A204.1 (cell line): ENCODE measurements at regions not wholly inside any gene's neighbourhood (a gene's known extent, or its start where the extent isn't known, plus 50 kb on each side); places are given as distances from the start of the nearest gene placed in this dataset.

ENCODE experiments used
- FAIRE-seq: peaks from 2 replicates; lab custom pipeline; 2012; peaks lifted over from hg19 to GRCh38; lab: Jason Lieb, UNC

DNA sequence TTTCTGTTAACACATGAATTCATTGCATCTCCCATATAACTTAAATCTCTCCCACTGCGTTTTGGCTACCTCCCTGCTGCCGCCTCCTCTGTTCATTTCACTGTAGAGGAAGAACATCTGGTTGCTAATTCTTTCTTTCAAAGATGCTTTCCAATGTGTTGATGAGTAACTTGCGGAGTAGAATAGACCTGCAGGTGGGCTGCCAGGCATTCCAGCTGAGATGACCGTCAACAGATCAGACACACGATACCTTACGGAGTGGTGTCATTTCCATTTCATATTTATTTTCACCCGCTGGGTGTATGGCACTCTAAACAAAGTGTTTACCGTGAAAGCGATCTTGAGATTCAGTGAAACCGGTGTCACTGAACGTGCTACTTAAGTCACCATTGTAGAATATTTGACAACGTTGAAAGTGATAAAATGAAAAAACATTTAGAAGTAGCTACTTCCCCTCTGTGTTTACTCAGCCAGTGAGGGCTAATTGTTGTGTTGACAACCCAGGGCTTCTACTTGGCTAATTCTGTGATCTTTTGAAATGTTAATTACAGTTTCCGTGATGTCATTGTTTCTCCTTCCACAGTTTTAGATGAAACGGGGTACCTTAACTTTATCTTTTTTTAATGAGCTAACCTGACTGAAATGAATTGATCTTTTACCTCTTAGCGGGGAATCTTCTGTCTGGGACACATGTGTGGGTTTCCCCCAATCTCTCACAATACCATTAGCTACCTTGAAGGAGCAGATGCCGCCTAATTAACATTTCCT lies 228.5 kb upstream of the ARGLU1 start:
- FAIRE-seq, result no peak

DNA sequence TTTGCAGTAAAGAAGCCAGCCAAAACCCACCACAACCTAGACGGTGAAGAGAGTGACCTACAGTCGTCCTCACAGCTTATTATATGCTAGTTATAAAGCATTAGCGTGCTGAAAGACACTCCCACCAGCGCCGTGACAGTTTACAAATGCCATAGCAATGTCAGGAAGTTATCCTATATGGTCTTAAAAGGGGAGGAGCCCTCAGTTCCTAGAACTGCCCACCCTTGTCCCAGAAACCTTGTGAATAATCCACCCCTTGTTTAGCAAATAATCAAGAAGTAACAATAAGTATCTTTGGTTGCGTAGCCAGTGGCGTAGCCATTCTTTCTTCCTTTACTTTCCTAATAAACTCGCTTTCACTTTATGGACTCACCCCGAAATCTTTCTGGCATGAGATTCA lies 227.9 kb upstream of the ARGLU1 start:
- FAIRE-seq, result no peak

- no peak for FAIRE-seq
These were observed 226.2 kb upstream of the ARGLU1 start for GRCh38 chr13:106794117-106794516.

DNA sequence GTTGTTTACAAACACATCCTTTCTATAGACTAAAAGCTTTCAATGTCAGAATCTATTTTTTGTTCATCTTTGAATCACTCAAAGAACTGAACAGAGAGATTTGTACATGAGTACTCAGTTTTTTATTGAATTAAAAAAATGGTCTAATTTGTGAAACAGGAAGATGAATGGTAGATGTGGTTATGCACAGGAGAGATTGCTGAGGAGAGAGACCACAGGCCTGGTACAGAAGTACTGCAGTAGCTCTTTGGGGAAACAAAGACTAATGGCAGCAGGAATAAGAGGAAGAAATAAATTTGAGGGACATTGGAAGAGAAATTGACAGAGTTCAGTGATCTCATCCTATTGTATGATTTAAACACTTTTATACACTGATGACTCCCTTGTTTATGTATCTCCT lies 222.0 kb upstream of the ARGLU1 start:
- FAIRE-seq, result no peak

GRCh38 chr13:106786006-106786563 lies 218.1 kb upstream of the ARGLU1 start:
- no peak for FAIRE-seq

- no peak for FAIRE-seq
These were observed 206.7 kb upstream of the ARGLU1 start for GRCh38 chr13:106774621-106775020.

DNA sequence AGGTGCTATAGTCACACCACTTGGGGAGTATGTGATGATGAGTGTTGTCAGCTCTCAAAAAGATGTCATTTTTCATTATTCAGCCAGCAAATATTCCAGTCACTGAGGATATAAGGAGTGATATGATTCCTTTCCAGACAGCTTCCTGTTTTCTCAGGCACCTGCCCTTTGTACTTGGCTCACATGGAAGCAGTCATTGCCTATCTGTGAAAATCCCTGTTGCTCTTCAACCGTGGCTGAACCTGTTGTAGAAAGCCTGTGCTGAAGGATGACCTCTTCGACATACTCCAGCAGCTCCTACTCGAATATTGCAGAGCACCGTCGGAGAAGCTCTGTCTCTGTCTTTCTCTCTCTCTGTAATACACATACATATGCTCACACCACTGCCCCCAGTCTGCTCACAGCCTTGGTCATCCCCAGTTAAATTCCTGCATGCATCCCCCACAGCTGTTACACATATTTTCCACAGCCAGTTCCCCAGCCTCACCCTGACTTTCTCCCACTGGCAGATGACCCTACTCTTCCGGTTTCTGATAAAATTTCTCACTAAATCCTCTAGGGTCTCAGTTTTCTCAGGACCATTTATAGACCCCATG lies 204.2 kb upstream of the ARGLU1 start:
- FAIRE-seq, result no peak

DNA sequence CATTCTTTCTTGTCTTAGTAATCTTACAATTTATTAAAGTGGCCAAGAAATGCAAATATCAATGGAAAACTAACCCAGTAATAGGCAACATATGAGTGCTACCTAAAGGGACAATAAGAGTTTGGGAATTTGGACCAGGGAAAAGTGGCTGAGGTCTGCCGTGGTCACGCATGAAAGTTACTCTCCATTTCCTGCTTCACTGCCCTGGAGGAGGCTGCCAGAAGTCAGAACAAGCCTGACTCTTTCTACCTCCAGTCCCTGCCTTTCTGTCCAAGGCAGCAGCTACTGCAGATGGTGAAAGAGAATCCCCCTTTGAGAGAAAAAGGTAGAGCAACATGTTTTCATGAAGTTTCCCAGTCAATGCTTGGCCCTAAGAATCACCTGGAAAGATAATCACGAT lies 201.1 kb upstream of the ARGLU1 start:
- FAIRE-seq, result no peak

- no peak for FAIRE-seq
These were observed 194.8 kb upstream of the ARGLU1 start for GRCh38 chr13:106762708-106763107.

DNA sequence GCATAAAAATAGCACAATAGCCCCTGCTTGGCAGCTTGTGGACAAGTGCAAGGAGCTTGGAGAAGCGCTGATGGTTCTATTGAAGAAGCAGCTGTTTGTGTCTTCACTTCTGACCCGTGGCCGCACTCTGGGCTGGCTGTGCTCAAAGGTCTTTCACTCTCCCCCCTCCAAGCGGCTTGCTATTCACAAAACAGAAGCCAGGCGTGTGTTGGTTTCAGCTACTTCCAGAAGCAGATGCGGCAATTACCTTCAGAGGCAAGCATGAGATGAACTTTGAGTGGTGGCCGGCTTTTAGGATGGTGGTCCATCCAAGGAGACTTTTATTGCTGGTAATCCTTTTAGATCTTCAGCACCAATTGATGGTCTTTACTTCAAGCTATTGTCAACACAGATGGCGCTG lies 188.5 kb upstream of the ARGLU1 start:
- no peak for FAIRE-seq

- no peak for FAIRE-seq
These were observed 187.6 kb upstream of the ARGLU1 start for GRCh38 chr13:106755542-106755941.

DNA sequence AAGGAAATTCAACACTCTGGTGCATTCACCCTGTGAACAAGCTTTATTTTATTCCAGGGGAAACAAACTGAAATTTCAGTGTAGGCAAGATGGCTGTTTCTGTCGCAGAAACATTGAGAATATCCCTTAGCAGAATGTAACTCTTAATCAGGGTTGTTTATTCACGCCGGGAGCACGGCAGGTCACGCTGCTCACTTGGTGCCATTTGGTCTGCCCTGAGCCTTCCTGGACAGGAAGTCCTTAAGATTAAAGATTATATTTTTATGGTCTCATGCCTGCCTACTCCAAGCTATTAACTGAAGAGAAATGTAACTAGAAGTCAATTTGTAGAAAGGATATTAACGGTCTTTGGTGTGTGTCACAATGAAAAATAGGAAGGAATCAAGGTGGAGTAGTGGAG lies 185.3 kb upstream of the ARGLU1 start:
- FAIRE-seq, result no peak

GRCh38 chr13:106752584-106753170 lies 184.7 kb upstream of the ARGLU1 start:
- FAIRE-seq, result no peak

- no peak for FAIRE-seq
These were observed 180.8 kb upstream of the ARGLU1 start for GRCh38 chr13:106748785-106749184.

DNA sequence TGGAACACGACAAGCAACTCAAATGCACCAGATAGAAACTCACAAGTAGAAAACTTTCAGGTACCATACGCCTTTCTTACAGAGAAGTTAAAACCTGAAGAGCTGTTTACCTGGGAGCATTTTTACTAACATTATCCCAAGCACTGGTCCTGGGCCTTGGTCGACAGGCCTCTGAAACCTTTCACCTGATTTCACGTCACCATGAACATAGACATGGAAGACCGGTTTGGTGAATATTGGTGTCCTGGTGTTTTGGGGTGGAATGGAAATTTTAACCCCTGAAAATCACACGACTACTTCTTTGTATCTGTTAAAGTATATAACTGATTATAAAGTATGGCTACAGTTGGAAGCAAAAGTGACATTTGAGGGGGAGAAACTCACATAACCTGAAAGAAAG lies 176.6 kb upstream of the ARGLU1 start:
- FAIRE-seq, result no peak

GRCh38 chr13:106738186-106738678 lies 170.3 kb upstream of the ARGLU1 start:
- no peak for FAIRE-seq

GRCh38 chr13:106736941-106737340 lies 169.0 kb upstream of the ARGLU1 start:
- FAIRE-seq, result no peak

DNA sequence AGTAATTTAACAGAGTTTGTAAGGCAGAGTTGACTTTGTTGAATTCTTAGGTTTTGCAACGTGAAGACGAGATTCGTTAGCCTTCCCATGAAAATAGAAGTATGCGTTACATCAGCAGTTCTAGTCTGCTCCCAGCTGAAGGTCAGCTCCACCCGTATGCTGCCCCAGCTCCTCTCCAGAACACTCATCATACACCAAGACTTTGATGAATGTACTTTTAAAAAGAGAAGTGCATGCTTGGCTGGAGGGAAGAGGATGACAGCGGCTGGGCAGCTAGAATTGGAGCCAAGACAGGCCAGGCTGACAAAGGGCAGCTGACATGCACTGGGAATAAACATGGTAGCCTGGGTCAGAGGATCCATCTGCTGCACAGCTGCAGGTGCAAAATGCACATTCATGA lies 166.3 kb upstream of the ARGLU1 start:
- FAIRE-seq, result no peak

DNA sequence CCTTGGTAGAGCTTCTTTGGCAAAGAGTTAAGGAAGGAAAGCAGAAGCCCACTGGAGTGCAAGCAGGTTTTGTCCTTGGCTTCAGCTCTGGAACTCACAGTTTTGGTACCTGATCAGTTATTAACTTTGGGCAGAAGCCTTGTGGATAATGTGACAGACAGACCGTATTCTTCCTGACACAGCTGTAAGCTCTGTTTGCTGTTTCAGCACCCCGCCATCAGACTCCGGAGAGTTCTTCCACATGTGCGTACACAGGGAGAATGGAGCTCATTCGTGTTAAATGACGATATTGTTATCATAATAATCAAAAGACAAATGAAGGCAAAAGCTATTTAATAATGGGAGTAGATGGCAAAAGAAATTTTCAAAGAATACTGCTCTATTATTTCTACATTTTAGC lies 155.1 kb upstream of the ARGLU1 start:
- no peak for FAIRE-seq

DNA sequence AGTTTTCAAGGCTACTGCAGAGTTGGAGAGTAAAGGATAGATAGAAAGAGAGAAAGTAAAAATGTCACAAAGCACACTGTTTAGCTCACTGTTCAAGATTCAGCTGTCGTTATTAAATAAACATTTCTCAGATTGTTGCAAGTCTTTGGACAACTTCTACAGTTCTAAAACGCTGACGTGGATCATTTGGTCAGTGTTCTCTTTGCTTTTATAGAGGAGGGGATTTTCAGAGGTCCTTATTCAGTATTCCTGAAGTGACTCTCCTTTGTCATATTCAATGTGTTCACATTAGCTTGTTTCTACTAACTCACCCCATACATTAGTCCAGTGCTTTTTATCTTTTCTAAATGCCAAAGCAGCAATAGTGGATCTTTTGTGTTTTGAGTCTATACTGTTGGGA lies 154.7 kb upstream of the ARGLU1 start:
- FAIRE-seq, result no peak

- no peak for FAIRE-seq
These were observed 153.7 kb upstream of the ARGLU1 start for GRCh38 chr13:106721599-106721998.

DNA sequence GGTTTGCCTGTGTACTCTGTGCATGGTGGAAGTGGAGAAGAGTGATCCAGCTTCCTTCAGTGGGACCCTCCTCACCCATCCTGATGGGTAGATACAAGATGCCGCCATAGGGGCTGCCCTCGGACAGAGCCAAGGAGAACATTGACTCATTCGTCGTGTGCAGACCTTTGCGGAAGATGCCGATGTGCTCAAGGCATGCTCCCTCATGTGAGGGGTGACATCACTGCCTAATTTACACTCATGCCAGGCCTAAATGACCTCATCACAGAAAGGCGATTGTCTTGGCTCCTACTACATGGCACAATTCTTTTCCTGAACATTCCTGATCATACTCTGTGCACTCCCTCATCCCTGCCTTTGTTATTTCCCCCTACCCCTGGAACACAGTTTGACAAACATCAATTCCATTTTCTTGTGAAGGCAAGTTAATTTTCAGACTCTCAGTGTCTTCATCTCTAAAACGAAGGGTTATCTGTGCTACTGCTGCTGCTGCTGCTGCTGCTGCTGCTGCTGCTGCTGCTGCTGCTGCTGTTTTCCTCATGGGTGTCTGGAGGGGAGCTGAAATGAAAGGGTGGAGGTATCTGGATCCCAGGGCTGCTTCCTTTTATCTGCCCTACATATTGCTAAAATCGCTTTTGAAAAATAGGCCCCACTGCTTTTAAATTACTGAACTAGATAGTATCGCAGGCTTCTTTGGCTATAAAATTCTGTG lies 146.5 kb upstream of the ARGLU1 start:
- FAIRE-seq, result no peak

- no peak for FAIRE-seq
These were observed 144.4 kb upstream of the ARGLU1 start for GRCh38 chr13:106712381-106712780.
